ENCODE measurements at regions not wholly inside any gene's neighbourhood (a gene's known extent, or its start where the extent isn't known, plus 50 kb on each side); places are given as distances from the start of the nearest gene placed in this dataset.
"Not testable (repeated sequence)": the region's sequence is repeated elsewhere in the genome, so short reads cannot be mapped to it uniquely, and the experiment has no call there.

DNA sequence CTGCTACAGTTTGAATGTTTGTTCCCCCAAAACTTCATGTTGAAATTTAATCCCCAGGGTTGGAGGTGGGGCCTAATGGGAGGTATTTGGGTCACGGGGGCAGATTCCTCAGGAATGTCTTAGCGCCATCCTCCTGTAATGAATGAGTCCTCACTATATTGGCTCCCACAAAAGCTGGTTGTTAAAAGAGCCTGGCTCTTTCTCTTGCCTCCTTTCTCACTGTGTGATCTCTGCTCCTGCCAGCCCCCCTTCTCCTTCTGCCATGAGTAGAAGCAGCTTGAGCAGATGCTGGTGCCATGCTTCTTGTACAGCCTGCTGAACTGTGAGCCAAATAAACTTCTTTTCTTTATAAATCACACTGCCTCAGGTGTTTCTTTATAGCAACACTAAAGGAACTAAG, 721.0 kb upstream of the PKDCC start:
- FAIRE-seq = no peak

DNA sequence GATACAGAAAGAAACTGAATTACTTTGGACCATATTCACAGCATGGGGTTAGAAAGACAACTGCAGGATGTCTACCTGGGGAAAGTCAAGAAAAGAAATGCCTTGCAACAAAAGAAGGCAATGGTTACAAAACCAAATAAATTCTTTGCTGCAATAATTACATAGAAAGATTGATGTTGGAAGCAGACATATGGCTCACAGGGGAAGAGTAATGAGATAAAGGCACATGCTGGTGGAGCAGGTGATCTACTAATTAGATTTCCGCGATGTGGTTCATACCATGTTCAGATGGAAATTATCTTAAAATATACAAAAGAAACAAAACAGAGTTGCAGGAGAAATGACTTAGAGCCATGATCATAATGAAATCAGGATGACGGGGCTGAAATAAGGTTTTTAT, 718.8 kb upstream of the PKDCC start:
- no peak for FAIRE-seq

DNA sequence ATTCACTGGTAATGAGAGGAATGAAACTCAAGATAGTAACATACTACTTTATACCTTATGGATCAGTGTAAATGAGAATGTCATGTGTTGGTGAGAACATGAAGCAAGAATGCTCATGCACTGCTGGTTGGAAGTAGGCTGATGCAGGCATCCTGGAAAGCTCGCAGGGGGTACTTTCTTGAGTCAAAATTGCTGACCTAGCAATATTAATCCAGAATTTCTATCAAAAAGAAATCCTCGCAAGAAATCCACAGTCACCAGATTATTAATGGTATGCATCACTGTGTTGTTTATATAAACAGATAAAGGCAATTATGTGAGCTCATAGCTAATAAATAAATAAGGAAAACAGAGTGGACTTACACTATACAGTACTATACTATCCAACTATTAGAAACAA, 713.7 kb upstream of the PKDCC start:
- no peak for FAIRE-seq

DNA sequence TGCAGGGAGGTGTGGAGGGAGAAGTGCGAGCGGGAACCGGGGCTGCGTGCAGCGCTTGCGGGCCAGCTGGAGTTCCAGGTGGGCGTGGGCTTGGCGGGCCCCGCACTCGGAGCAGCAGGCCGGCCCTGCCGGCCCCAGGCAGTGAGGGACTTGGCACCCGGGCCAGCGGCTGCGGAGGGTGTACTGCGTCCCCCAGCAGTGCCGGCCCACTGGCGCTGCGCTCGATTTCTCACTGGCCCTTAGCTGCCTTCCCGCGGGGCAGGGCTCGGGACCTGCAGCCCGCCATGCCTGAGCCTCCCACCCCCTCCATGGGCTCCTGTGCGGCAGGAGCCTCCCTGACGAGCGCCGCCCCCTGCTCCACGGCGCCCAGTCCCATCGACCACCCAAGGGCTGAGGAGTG, 712.2 kb upstream of the PKDCC start:
- FAIRE-seq = not testable (repeated sequence)

DNA sequence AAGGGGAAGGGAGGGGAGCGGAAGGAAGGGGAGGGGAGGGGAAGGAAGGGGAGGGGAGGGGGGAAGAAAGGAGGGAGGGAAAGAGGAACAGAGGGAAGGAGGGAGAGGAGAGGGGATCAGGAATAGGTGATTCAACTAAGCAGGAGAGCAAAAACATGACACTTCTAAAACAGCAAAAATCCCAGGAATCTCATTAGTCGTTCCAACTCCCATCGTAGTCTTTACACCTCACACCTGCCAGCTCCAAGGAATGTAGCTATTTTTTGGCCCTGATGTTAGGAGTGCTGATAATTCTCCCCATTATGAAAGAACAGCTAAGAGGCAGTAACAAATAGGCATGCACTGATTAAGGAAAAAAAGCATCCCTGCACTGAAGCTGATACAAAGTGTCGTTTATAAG, 709.9 kb upstream of the PKDCC start:
- FAIRE-seq = no peak

DNA sequence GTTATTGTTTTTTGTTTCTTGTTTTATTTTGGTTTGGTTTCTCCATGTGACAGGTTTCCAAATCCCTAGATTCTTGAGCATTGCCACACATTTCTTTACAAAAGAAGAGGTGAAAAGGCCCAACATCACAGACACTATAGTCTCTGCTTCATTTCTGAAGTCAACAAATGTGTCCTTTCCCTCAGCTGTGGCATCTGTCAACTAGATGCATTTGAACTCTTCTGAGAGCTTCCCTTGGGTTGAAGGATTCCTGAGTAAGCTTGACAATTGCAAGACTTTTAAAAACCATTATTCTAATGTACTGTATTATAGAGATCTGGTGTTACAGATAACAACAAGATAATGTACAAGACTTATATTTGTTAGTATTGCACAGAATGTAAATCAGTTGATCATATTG, 703.3 kb upstream of the PKDCC start:
- FAIRE-seq = no peak

DNA sequence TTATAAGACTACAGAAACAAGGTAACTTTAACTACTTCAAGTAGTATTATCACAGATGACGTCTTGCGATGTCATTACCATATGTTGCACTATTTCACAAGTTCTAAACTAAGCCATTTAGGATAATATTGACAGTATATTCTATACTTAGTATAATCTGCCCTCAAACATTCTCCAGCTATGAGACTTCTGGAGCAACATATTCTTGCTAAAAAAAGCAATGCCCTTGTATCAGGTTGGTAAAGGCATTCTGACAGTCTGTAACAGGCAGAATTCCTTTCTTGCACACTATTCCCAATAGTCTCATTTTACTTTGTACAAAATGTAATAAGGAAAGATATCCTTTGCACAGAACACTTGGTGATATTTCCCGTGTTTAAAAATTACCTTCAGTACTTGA, 694.8 kb upstream of the PKDCC start:
- FAIRE-seq = no peak

DNA sequence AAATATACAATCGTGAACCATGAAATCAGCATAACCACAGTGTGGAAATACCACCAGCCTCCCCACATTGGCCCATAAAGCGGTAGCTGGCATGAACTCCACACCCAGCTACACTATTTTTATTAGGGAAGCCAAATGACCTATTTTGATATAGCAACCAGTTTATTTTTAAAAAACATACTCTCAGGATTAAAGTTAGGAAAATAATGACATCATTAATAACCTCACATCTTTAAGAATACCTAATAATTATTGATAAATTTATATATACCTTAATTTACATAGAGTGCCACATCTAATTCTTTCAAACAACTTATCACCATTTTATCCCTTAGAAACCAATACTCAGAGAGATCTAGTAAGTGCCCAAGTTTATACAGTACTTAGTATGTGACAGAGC, 692.0 kb upstream of the PKDCC start:
- no peak for FAIRE-seq

DNA sequence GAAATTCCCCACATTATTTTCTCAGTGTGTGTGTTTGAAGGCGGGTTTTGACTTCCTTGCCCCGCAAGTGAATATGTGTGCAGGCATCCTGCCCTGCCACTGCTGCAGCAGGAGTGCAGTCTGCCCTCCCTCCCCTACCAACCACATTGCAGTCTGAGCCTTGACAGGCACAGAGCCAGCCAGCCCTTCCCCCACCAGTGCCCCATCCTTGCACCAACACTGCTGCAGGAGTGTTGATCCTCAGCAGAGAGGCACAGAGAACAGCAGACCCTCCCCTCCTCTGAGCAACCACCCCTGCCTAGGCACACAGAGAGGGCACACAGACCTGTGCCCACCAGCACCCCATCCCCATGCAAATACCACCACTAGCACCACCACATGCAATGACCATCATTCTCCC, 683.0 kb upstream of the PKDCC start:
- FAIRE-seq = no peak

DNA sequence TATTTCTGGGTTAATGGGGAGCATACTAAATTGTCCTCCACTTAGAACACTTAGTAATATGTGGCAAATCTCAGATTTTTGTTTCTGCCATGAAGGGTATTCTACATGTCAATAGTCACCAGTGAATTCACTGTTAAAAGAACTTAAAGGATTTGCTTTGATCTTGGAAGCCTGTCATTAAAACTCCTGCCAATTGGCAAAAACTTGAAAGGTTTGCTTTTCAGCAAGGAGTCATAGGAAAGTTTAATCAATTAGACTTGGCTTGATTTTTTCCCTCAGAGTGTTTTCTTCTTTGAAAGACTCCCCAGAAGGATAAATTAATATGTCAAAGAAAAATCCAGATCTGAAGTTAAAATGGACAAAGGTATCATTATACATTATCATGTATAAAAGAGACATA, 671.9 kb upstream of the PKDCC start:
- FAIRE-seq = no peak

DNA sequence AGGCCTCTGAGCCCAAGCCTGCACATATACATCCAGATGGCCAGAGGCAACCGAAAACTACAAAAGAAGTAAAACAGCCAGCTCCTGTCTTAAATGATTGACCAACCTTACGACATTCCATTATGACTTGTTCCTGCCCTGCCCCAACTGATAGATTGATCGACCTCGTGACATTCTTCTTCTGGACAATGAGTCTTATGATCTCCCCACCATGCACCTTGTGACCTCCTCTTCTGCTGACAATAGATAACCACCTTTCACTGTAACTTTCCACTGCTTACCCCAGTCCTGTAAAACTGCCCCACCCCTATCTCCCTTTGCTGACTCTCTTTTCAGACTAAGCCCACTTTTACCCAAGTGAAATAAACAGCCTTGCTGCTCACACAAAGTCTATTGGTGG, 670.0 kb upstream of the PKDCC start:
- no peak for FAIRE-seq

DNA sequence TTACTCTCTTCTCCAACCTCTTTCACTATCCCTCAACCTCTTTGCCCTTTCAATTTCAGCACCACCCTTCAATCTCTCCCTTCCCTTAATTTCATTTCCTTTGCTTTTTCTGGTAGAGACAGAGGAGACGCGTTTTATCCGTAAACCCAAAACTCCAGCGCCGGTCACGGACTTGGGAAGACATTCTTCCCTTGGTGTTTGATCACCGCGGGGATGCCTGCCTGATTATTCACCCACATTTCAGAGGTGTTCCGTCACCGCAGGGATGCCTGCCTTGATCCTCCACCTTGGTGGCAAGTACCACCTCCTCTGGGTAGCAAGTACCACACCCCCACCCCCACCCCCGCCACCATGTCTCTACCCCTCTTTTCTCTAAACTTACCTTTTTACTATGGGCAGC, 669.4 kb upstream of the PKDCC start:
- no peak for FAIRE-seq

DNA sequence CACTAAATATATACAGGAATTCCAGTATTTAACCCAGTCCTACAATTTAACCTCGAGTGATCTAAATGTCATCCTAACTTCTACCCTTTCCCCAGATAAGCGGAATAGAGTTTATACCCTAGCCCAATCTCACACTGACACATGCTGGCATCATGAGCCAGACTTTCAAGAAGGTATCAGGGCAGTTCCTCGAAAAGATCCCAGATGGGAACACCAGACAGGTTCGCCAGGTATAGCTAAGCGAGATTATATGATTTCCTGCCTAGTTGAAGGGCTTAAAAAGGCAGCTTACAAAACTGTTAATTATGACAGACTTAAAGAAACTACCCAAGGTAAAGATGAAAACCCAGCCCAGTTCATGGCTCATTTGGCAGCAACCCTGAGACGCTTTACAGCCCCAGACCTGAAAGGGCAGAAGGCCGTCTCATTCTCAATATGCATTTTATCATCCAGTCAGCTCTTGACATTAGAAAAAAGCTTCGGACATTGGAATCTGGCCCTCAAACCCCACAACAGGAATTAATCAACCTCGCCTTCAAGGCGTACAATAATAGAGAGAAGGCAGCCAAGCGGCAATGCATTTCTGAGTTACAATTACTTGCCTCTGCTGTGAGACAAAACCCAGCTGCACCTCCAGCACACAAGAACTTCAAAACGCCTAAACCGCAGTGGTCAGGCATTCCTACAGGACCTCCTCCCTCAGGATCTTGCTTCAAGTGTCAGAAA, 668.2 kb upstream of the PKDCC start:
- no peak for FAIRE-seq

DNA sequence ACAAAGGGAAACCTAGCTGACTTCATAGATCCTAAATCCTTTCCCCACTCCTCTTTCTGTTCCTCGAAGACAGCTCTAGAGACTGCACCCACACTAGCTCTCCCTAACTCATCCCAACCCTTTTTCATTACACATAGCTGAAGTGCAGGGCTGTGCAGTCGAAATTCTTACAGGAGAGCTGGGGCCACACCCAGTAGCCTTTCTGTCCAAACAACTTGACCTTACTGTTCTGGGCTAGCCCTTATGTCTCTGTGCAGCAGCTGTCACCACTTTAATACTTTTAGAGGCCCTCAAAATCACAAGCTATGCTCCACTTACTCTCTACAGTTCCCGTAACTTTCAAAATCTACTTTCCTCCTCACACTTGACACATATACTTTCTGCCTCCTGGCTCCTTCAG, 666.1 kb upstream of the PKDCC start:
- FAIRE-seq = no peak

DNA sequence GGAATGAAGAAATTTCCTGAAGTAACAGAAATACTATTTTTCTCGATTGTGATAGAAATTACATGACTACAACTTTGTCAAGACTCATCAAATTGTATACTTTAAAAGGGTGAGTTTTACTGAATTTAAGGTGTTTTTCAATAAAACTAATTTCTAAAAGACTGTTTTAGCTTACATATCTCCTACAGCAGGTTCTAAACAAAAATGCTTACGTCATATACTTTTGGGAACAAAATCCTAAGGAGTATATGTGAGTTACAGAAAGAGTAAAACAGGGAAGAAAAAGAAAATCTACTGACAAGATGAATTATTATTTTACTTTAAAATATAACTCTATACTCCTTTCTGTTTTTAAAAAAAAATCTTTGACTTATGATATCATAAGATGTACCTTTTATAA, 660.3 kb upstream of the PKDCC start:
- FAIRE-seq = peak; percentile 55

DNA sequence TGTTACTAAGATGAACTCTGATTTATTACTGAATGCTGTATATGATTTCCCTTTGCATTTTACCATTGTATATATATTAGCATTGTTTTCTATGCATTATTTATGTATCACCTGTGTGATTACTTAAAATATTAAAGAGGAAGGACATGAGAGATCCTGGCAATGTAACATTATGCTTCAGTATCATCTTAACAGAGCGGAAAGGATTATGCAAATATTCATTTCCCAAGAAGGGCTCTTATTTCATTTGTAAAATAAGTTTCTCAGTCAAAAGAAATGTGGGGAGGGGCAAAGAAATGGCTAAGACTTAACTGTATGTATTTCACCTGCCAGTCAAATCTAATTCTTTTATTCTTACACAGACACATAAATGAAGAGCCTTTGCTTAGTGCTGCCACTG, 654.2 kb upstream of the PKDCC start:
- no peak for FAIRE-seq

DNA sequence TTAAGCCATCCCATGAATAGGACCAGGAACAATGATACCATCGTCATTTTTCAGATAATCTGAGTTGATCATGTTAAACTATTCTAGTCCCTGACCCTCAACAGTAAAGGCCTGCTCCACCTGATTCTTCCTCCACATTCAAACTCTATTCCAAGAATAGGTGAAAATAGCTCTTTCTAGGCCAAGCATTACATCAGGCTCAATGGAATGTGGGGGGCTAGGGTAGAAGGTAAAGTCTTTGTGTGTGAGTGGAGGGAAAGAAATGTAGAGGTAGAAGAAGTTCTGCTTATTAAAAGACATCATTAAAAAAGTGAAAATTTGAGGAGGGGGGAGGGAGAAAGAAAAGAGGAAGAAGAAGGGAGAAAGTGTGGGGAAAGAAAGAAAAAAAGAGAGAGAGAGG, 653.3 kb upstream of the PKDCC start:
- FAIRE-seq = no peak

DNA sequence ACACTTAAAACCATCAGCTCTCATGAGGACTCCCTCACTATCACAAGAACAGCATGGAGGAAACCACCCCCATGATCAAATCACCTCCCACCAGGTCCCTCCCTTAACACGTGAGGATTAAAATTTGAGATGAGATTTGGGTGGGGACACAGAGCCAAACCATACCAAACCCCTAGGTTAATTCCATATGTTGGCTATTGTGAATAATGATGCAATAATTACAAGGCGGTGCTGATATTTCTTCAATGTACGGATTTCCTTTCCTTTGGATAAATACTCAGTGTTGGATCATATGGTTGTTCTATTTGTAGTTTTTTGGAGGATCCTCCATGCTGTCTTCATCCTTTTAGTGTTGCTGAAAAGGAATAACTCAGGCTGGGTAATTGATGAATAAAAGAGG, 652.1 kb upstream of the PKDCC start:
- FAIRE-seq = no peak

DNA sequence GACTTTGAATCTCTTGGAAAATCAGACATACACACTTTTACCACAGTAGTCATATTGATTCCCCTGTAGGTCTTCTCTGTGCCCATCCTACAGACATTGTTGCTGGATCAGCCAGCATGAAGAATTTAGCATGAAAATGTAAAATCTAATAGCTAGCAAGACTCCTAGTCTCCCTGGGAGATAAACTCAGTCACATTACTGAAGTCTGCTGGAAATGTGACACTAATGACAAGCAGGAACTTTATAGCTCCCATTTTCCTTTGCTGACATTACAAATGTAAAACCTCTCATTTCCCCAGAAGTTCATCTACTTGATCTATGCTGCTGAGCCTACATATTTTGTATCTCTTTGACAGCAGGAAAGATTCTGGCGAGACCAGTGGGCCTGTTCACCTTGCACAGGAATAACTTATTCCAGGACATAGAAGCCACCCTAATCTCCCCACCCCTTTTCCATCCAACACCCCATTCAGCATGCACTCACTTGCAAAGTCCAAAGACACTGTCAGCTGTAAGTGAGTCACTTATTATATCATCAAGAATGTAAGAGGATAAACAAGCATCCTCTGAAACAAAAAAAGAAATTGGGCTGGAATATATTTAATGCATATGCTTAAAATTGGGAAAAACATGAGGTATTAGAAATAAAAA, 648.3 kb upstream of the PKDCC start:
- FAIRE-seq = no peak

DNA sequence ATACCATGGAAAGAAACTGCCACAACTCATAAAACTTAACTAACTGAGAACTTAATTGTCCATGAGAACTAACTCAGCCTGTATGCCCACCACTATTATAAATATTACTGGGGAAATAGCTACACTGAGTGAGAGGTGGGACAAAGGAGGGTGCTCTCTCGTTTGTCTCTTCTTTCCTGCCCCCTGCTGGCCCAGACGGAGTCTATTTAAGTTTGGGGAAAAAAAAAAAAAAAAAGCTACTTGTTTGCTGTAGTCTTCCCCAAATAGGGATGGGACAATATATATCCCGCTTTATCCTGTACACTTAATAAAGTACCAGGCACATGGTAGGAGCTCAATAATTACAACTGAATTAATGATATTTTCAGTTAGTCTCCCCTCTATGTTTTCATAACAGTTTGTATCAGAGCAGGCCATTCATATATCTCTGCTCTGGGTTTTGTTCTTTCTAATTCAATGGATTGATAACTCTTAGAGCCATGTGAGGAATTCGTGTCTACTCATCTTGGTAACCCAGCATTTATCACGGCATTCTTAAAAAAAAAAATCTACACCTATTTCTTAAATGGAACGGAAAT, 647.6 kb upstream of the PKDCC start:
- no peak for FAIRE-seq

DNA sequence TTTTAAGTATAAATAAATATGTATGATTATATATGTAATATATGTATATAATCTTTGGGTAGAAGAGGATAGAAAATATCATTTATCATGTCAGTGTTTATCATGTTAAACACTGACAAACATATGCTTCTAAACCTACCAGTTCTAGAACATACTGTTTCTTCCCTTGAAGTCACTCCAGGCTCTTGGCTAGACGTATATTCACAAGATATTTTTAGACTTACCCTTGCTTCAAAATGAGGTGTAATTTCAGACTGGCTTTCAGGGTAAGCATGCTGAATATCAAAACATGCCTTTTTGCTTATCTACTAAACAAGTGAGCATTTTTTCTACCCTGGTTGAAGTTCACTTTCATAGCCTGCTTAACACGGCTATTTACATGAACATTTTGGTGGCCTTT, 642.4 kb upstream of the PKDCC start:
- no peak for FAIRE-seq

DNA sequence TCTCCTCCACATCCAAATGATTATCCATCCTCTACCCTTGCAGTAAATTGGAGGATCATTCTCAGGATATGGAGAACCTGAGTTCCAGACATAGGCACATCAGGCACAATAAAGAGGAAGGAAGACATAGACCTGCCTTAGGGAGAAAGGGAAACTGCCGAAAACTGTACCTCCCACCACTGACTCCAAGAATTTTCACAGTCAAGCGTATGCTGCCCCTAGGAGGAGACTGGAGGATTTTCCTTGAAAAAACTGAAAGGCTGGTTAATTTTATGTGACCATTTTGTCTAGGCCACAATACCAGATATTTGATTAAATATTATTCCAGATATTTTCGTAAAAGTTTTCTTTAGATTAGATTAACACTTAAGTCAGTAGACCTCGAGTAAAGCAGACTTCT, 638.5 kb upstream of the PKDCC start:
- no peak for FAIRE-seq

DNA sequence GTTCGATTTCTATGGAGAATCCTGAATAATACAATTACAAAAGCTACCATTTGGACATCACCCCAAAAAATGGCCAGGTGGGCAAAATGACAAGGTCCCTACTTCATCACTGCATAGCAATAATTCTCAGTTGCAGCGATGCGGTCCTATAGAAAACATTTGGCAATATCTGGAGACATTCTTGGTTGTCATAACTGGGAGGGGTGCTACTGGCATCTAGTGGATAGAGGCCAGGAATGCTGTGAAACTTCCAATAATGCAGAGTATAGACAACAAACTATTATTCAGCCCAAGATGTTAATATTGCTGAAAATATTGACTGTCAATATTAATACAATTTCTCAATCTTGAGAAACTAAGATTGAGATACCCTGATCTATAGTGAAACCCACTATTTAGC, 637.8 kb upstream of the PKDCC start:
- FAIRE-seq = no peak

DNA sequence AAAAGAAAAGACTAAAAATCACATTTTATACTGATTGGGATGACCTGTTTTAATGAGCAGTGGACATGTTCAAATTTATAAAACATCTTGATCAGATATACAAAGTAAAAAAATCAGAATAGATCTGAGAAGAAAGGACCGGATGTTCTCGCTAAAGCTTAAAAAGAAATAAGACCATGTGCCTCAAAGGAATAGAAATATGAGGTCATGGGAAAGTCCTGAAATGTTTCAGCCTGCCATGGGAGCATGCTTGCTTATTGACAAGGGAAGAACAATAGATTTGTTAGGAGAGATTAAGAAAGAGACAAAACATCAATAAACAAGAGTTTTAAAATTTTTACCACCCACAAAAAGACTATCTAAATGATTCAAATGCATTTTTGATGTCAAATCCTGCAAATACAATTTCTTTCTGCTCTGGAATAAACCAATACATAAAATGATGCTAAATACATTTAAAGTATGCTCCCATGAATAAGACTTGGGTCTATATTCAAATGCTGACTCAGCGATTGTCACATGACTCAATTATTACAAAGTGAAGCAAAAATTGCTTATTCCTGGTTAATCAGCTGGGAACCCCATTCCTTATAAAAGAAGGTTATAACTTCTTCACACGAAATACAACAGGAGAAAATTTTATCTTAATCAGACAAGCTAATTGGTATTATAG, 633.9 kb upstream of the PKDCC start:
- no peak for FAIRE-seq

All from colon (tissue), 2 donors.